ENCODE measurements at regions not wholly inside any gene's neighbourhood (a gene's known extent, or its start where the extent isn't known, plus 50 kb on each side); places are given as distances from the start of the nearest gene placed in this dataset.

GRCh38 chr4:132865922-132866321, 283.2 kb upstream of the PCDH10 start:
- TF ChIP-seq, protein P1, sequence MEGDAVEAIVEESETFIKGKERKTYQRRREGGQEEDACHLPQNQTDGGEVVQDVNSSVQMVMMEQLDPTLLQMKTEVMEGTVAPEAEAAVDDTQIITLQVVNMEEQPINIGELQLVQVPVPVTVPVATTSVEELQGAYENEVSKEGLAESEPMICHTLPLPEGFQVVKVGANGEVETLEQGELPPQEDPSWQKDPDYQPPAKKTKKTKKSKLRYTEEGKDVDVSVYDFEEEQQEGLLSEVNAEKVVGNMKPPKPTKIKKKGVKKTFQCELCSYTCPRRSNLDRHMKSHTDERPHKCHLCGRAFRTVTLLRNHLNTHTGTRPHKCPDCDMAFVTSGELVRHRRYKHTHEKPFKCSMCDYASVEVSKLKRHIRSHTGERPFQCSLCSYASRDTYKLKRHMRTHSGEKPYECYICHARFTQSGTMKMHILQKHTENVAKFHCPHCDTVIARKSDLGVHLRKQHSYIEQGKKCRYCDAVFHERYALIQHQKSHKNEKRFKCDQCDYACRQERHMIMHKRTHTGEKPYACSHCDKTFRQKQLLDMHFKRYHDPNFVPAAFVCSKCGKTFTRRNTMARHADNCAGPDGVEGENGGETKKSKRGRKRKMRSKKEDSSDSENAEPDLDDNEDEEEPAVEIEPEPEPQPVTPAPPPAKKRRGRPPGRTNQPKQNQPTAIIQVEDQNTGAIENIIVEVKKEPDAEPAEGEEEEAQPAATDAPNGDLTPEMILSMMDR (IDR thresholded peaks at IDR 0.05; ENCODE audit: insufficient read depth, low read length, poor library complexity, severe bottlenecking): no peak
- no peak for TF ChIP-seq EZH2phosphoT487 (conservative IDR thresholded peaks at IDR 0.05; ENCODE audit: low read length)

Data from SU-DHL-6 (cell line).